Neutrophil (primary cell): ENCODE measurements at regions not wholly inside any gene's neighbourhood (a gene's known extent, or its start where the extent isn't known, plus 50 kb on each side); places are given as distances from the start of the nearest gene placed in this dataset.

ENCODE experiments used
- H3K27ac ChIP-seq: fragments of 200-600 bp; sonication (generic); 2 replicates; pipeline ENCODE4 v1.5.1; 2016; ENCODE audit warnings: mild to moderate bottlenecking, moderate library complexity
- H3K27me3 ChIP-seq: fragments of 200-600 bp; sonication (generic); 2 replicates; pipeline ENCODE4 v1.6.0; 2016; ENCODE audit warnings: mild to moderate bottlenecking
- H3K36me3 ChIP-seq: fragments of 200-600 bp; sonication (generic); 2 replicates; pipeline ENCODE4 v1.5.1; 2017
- H3K4me1 ChIP-seq, 2 experiments: fragments of 200-600 bp in 1 of 2; sonication (generic) in 1 of 2; 1 replicate in 1 of 2; 2 replicates in 1 of 2; pipeline versions ENCODE4 v1.5.1 to v1.6.1; 2013 to 2016; ENCODE audit warnings: low read depth in 1 of 2, low read length in 1 of 2, mild to moderate bottlenecking in 1 of 2, moderate library complexity in 1 of 2; ENCODE audit not compliant: control insufficient read depth in 1 of 2, insufficient read depth in 1 of 2
- H3K4me3 ChIP-seq, 2 experiments: fragments of 200-600 bp in 1 of 2; sonication (generic) in 1 of 2; 1 replicate in 1 of 2; 2 replicates in 1 of 2; pipeline ENCODE4 v1.5.1; 2013 to 2016; ENCODE audit warnings: low read depth in 1 of 2, low read length in 1 of 2, mild to moderate bottlenecking in 1 of 2, moderate library complexity in 1 of 2
- H3K9me3 ChIP-seq: fragments of 200-600 bp; sonication (generic); 2 replicates; pipeline ENCODE4 v1.5.1; 2016
- CTCF ChIP-seq: fragments of 200-600 bp; sonication (generic); IDR thresholded peaks from 2 replicates; pipeline ENCODE4 v1.5.1; 2016; ENCODE audit warnings: antibody characterized with exemption

DNA sequence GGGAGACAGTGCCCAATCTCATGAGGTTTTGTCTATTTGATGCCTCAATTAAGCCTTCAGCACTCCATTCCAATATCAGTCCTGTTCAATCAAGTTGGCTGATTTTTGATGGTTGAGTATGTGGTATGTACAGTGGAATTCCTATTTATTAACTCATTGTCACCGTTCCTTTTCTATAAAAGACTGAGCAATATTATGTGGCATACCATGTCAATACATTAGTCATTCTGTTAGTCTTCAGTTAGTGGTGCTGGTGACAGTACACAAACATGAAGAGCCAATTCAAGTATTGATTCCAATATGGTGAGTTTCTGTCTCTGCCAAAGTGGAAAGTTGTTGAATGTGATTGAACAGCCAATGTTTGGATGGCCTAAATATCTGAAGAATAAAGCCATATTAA lies 1343.9 kb downstream of the SUCLG1 start:
- Histone ChIP-seq H3K36me3 (no peaks in the 10 kb centered on the region), H3K4me1 (no peaks in the 10 kb centered on the region), H3K4me3 (no peak overlapping the region), H3K27ac (no peak overlapping the region), H3K9me3 (no peaks in the 10 kb centered on the region), H3K27me3 (no peaks in the 10 kb centered on the region)
- TF ChIP-seq CTCF = no peak

- no peak for TF ChIP-seq CTCF
- H3K27ac ChIP-seq = no peak overlapping the region
These were observed 1345.1 kb downstream of the SUCLG1 start for GRCh38 chr2:83113953-83114352.

DNA sequence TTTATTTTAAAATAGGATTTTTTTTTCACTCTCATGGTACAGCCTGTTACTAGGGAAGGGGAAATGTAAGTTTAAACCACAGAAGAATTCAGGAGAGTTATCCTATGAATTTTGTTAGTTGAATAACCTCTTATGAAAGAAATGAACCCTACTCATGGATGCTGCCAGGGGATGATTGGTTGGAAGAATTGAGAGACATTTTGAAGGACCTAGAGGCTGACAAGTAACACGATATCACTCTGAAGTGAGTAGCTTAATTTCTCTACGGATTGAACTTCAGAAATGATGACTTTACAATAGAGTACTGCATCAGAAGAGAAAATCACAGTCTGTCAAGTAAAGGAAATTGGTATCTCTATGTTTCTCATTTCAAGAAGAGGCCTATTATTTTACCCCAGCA lies 1346.2 kb downstream of the SUCLG1 start:
- H3K27ac ChIP-seq = no peak overlapping the region
- TF ChIP-seq CTCF = no peak
- H3K4me3 ChIP-seq = no peak overlapping the region
- no peaks in the 10 kb centered on the region for H3K4me1 ChIP-seq
- H3K9me3 ChIP-seq = no peaks in the 10 kb centered on the region
- no peaks in the 10 kb centered on the region for H3K27me3 ChIP-seq
- no peaks in the 10 kb centered on the region for H3K36me3 ChIP-seq

More at GRCh38 chr2:83113953-83114352, 1345.1 kb downstream of the SUCLG1 start:
- Histone ChIP-seq H3K9me3 (no peaks in the 10 kb centered on the region), H3K4me3 (no peak overlapping the region), H3K27me3 (no peaks in the 10 kb centered on the region), H3K36me3 (no peaks in the 10 kb centered on the region), H3K4me1 (no peaks in the 10 kb centered on the region)

GRCh38 chr2:83109284-83109683 lies 1349.8 kb downstream of the SUCLG1 start:
- Histone ChIP-seq H3K4me3 (no peak overlapping the region), H3K36me3 (no peaks in the 10 kb centered on the region), H3K27ac (no peak overlapping the region), H3K4me1 (no peaks in the 10 kb centered on the region), H3K9me3 (no peaks in the 10 kb centered on the region), H3K27me3 (no peaks in the 10 kb centered on the region)
- no peak for TF ChIP-seq CTCF

DNA sequence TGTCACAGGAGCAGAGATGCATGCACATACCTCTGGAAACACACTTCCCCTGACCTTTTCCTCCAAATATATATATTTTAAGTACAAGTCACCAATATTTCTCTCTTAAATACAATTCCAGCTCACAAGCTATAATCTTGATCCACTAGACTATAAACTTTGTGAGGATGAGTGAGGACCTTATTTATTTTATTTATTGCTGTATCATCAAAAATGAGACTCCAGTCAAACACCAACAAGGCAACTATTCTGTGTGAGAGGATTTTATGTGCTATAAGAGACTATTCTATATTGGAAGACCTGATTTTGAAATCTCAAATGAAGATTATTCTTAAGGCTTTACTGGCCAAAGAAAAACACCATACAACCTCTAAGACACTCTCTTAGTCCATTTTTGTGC lies 1352.2 kb downstream of the SUCLG1 start:
- no peaks in the 10 kb centered on the region for H3K27me3 ChIP-seq
- H3K4me3 ChIP-seq = no peak overlapping the region
- H3K4me1 ChIP-seq = no peaks in the 10 kb centered on the region
- no peak overlapping the region for H3K27ac ChIP-seq
- TF ChIP-seq CTCF = no peak
- H3K9me3 ChIP-seq = no peaks in the 10 kb centered on the region
- H3K36me3 ChIP-seq = no peaks in the 10 kb centered on the region

DNA sequence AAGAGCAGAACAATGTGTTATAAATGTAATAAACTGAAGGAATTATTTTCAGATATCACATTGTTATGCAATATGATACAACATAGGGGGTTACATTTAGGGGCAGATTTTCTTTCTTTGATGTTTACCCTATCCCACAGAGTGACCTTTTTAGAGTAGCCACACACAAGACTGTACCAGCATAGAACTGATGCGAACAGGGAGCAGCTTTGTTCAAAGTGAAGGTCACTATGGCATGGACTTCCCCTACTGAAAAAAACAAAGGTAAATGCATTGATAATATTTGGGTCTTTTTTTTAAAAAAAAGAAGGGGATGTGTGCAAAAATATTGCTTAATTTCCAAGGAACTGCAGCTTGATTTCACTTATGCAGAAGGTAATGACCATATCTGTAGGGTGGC lies 1354.9 kb downstream of the SUCLG1 start:
- TF ChIP-seq CTCF = no peak

More for the DNA sequence above, 1354.9 kb downstream of the SUCLG1 start:
- H3K9me3 ChIP-seq = no peaks in the 10 kb centered on the region
- no peaks in the 10 kb centered on the region for H3K4me1 ChIP-seq
- H3K27ac ChIP-seq = no peak overlapping the region
- H3K36me3 ChIP-seq = no peaks in the 10 kb centered on the region
- H3K4me3 ChIP-seq = no peak overlapping the region
- no peaks in the 10 kb centered on the region for H3K27me3 ChIP-seq
